CD14-positive monocyte (primary cell): ENCODE measurements at regions not wholly inside any gene's neighbourhood (a gene's known extent, or its start where the extent isn't known, plus 50 kb on each side); places are given as distances from the start of the nearest gene placed in this dataset.

ENCODE experiments used
- DNase-seq, 3 donors: peaks; one replicate each; pipeline ENCODE4 v3.0.0-alpha.2; 2011 to 2022
- H2AFZ ChIP-seq: 2 replicates; pipeline ENCODE4 v1.6.0; 2012; ENCODE audit warnings: mild to moderate bottlenecking, low read depth, low read length, inconsistent platforms; ENCODE audit not compliant: insufficient read depth, poor library complexity, severe bottlenecking
- H3K27ac ChIP-seq, 2 donors: 1 replicate in 1 of 2; 2 replicates in 1 of 2; pipeline ENCODE4 v1.5.1; 2012 to 2013; ENCODE audit warnings: low read length in 2 of 2, control low read depth in 1 of 2, inconsistent platforms in 1 of 2, low read depth in 1 of 2, mild to moderate bottlenecking in 1 of 2
- H3K27me3 ChIP-seq, 2 donors: one replicate each; pipeline versions ENCODE4 v1.6.0 to v1.6.1; 2011 to 2013; ENCODE audit warnings: low read length in 2 of 2; ENCODE audit not compliant: control insufficient read depth in 2 of 2, insufficient read depth in 2 of 2
- H3K36me3 ChIP-seq, 2 donors: replicated peaks in 1 of 2; 1 replicate in 1 of 2; 2 replicates in 1 of 2; pipeline versions ENCODE4 v1.5.1 to v1.6.1; 2012 to 2013; ENCODE audit warnings: low read length in 2 of 2, control low read depth in 1 of 2, inconsistent platforms in 1 of 2, mild to moderate bottlenecking in 1 of 2; ENCODE audit not compliant: insufficient read depth in 2 of 2, control insufficient read depth in 1 of 2
- H3K4me1 ChIP-seq, 2 donors: 1 replicate in 1 of 2; 2 replicates in 1 of 2; pipeline versions ENCODE4 v1.5.1 to v1.6.1; 2012 to 2013; ENCODE audit warnings: low read length in 2 of 2, control low read depth in 1 of 2, inconsistent platforms in 1 of 2, mild to moderate bottlenecking in 1 of 2, moderate library complexity in 1 of 2; ENCODE audit not compliant: insufficient read depth in 2 of 2, control insufficient read depth in 1 of 2
- H3K4me2 ChIP-seq: replicated peaks from 2 replicates; pipeline ENCODE3; 2012; ENCODE audit warnings: low read length, moderate library complexity, mild to moderate bottlenecking; ENCODE audit not compliant: poor library complexity, severe bottlenecking; ENCODE audit errors: extremely low read depth
- H3K4me3 ChIP-seq, 3 experiments: fragments of 200-600 bp in 1 of 3; sonication (generic) in 1 of 3; replicated peaks in 1 of 3; 1 replicate in 2 of 3; 2 replicates in 1 of 3; pipeline ENCODE4 v1.5.1; 2011 to 2013; ENCODE audit warnings: low read length in 3 of 3, mild to moderate bottlenecking in 3 of 3, control low read depth in 2 of 3, low read depth in 2 of 3, inconsistent platforms in 1 of 3, moderate library complexity in 1 of 3
- H3K79me2 ChIP-seq: 2 replicates; pipeline ENCODE4 v1.6.0; 2012; ENCODE audit warnings: mild to moderate bottlenecking, control low read depth, inconsistent platforms, low read length, moderate library complexity; ENCODE audit not compliant: insufficient read depth
- H3K9ac ChIP-seq: 2 replicates; pipeline ENCODE4 v1.6.0; 2017; ENCODE audit warnings: low read length, mild to moderate bottlenecking; ENCODE audit not compliant: insufficient read depth, poor library complexity, severe bottlenecking
- H3K9me3 ChIP-seq, 2 donors: replicated peaks in 1 of 2; 1 replicate in 1 of 2; 2 replicates in 1 of 2; pipeline versions ENCODE4 v1.5.1 to v1.6.1; 2012 to 2013; ENCODE audit warnings: low read length in 2 of 2, control low read depth in 1 of 2; ENCODE audit not compliant: control insufficient read depth in 1 of 2, insufficient read depth in 1 of 2
- H4K20me1 ChIP-seq: 2 replicates; pipeline ENCODE4 v1.6.0; 2012; ENCODE audit warnings: mild to moderate bottlenecking, low read length, control low read depth, moderate library complexity; ENCODE audit not compliant: insufficient read depth
- H3K27ac Mint-ChIP-seq, 7 donors: one replicate each; pipeline ENCODE4 v1.8.0; 2020; ENCODE audit warnings: mild to moderate bottlenecking in 7 of 7, mixed read lengths in 7 of 7, moderate library complexity in 6 of 7, inconsistent platforms in 2 of 7
- H3K27me3 Mint-ChIP-seq, 3 donors: one replicate each; pipeline ENCODE4 v1.8.0; 2021 to 2022; ENCODE audit warnings: low read depth in 3 of 3, mild to moderate bottlenecking in 3 of 3, mixed read lengths in 3 of 3, moderate library complexity in 3 of 3, inconsistent platforms in 1 of 3
- H3K36me3 Mint-ChIP-seq, 2 donors: one replicate each; pipeline ENCODE4 v1.8.0; 2020; ENCODE audit warnings: mixed read lengths in 2 of 2, inconsistent platforms in 1 of 2, mild to moderate bottlenecking in 1 of 2
- H3K4me1 Mint-ChIP-seq: one replicate; pipeline ENCODE4 v1.8.0; 2020; ENCODE audit warnings: mild to moderate bottlenecking, mixed read lengths
- H3K4me3 Mint-ChIP-seq, 2 donors: one replicate each; pipeline ENCODE4 v1.8.0; 2020; ENCODE audit warnings: mild to moderate bottlenecking in 2 of 2, mixed read lengths in 2 of 2, moderate library complexity in 1 of 2
- H3K9me3 Mint-ChIP-seq, 7 donors: one replicate each; pipeline ENCODE4 v1.8.0; 2020 to 2022; ENCODE audit warnings: mixed read lengths in 7 of 7, mild to moderate bottlenecking in 6 of 7, moderate library complexity in 6 of 7, inconsistent platforms in 2 of 7
- WGBS: methylation state at CpG from one replicate; pipeline ENCODE4 v1.1.5; 2013; ENCODE audit warnings: missing lambda C conversion rate; ENCODE audit not compliant: insufficient coverage; 5-methylcytosine and 5-hydroxymethylcytosine counted together
- intact Hi-C, 2 donors: fragments of 100-400 bp; cut with micrococcal nuclease; formaldehyde crosslinking; loops; one replicate each; pipeline versions ENCODE4 v1.15.0 to v1.15.1; 2023
- TF ChIP-seq, protein P1 (sequence below): fragments of 200-600 bp; IDR thresholded peaks from one replicate; pipeline ENCODE4 v1.8.0; 2022; ENCODE audit warnings: antibody characterized with exemption, mild to moderate bottlenecking

- no peaks in the 10 kb centered on the region for H4K20me1 ChIP-seq
- no peak overlapping the region for H3K4me2 ChIP-seq
- Mint-ChIP-seq H3K4me3 (no peak overlapping the region), H3K4me1 (no peaks in the 10 kb centered on the region), H3K27ac (no peak overlapping the region), H3K27me3 (no peaks in the 10 kb centered on the region), H3K36me3 (no peaks in the 10 kb centered on the region), H3K9me3 (peaks cover 0 to 3% (median 0%) of the 10 kb centered on the region in 7 donors)
- no peaks in the 10 kb centered on the region for H3K79me2 ChIP-seq
- TF ChIP-seq, protein P1, sequence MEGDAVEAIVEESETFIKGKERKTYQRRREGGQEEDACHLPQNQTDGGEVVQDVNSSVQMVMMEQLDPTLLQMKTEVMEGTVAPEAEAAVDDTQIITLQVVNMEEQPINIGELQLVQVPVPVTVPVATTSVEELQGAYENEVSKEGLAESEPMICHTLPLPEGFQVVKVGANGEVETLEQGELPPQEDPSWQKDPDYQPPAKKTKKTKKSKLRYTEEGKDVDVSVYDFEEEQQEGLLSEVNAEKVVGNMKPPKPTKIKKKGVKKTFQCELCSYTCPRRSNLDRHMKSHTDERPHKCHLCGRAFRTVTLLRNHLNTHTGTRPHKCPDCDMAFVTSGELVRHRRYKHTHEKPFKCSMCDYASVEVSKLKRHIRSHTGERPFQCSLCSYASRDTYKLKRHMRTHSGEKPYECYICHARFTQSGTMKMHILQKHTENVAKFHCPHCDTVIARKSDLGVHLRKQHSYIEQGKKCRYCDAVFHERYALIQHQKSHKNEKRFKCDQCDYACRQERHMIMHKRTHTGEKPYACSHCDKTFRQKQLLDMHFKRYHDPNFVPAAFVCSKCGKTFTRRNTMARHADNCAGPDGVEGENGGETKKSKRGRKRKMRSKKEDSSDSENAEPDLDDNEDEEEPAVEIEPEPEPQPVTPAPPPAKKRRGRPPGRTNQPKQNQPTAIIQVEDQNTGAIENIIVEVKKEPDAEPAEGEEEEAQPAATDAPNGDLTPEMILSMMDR: no peak
- no peaks in the 10 kb centered on the region for H3K9me3 ChIP-seq
- intact Hi-C loops: no loop called here
- no peak overlapping the region for H2AFZ ChIP-seq
- H3K27me3 ChIP-seq: no peaks in the 10 kb centered on the region
- WGBS: no CpG with 5 or more reads among the region's 1 CpG
- H3K9ac ChIP-seq: no peak overlapping the region
- H3K36me3 ChIP-seq: no peaks in the 10 kb centered on the region
- DNase-seq: no peak
- no peaks in the 10 kb centered on the region for H3K4me1 ChIP-seq
- H3K4me3 ChIP-seq: no peak overlapping the region
- no peak overlapping the region for H3K27ac ChIP-seq
These were observed 1722.2 kb downstream of the RPA4 start for GRCh38 chrX:98605941-98606340.

GRCh38 chrX:98607739-98608138 is 1724.0 kb downstream of the RPA4 start:
- Mint-ChIP-seq H3K27me3 (no peaks in the 10 kb centered on the region), H3K9me3 (peaks cover 0 to 3% (median 0%) of the 10 kb centered on the region in 7 donors), H3K4me1 (no peaks in the 10 kb centered on the region), H3K4me3 (no peak overlapping the region), H3K36me3 (no peaks in the 10 kb centered on the region), H3K27ac (no peak overlapping the region)
- TF ChIP-seq, protein P1: no peak
- Histone ChIP-seq H3K36me3 (no peaks in the 10 kb centered on the region), H3K27ac (no peak overlapping the region), H3K9ac (no peak overlapping the region), H2AFZ (no peak overlapping the region), H3K4me3 (no peak overlapping the region), H3K27me3 (no peaks in the 10 kb centered on the region), H3K79me2 (no peaks in the 10 kb centered on the region), H3K4me2 (no peak overlapping the region), H3K4me1 (no peaks in the 10 kb centered on the region), H4K20me1 (no peaks in the 10 kb centered on the region), H3K9me3 (no peaks in the 10 kb centered on the region)
- DNase-seq: no peak
- intact Hi-C loops: no loop called here
- WGBS: no CpG with 5 or more reads among the region's 2 CpGs
